ENCODE measurements at regions not wholly inside any gene's neighbourhood (a gene's known extent, or its start where the extent isn't known, plus 50 kb on each side); places are given as distances from the start of the nearest gene placed in this dataset.

DNA sequence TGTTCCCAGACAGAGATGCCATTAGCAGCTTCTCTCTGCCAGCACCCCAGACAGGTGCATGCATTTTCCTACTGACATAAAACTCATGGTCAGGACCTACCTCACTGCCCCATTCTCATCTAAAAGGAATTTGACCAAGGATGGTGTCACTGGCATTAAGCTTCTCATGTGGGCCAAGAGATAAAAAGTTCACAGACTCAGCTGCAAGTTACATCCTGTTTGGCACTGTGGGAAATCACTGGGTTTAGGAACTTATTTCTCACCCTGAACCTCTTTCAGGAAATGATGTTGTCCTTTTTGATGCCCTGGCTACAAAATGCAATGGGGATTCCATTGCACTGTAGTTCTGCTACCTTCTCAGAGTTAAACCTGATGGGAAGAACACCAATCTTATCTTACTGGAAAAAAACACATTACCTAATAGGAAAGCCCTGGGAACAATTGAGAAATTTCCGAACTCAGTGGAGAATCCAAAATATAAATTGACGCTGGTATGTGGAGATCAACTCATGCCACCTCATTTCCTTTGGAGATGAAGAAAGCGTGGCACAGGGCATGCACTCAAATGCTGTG, 252.1 kb upstream of the COPS8 start:
- TF ChIP-seq, protein P1, sequence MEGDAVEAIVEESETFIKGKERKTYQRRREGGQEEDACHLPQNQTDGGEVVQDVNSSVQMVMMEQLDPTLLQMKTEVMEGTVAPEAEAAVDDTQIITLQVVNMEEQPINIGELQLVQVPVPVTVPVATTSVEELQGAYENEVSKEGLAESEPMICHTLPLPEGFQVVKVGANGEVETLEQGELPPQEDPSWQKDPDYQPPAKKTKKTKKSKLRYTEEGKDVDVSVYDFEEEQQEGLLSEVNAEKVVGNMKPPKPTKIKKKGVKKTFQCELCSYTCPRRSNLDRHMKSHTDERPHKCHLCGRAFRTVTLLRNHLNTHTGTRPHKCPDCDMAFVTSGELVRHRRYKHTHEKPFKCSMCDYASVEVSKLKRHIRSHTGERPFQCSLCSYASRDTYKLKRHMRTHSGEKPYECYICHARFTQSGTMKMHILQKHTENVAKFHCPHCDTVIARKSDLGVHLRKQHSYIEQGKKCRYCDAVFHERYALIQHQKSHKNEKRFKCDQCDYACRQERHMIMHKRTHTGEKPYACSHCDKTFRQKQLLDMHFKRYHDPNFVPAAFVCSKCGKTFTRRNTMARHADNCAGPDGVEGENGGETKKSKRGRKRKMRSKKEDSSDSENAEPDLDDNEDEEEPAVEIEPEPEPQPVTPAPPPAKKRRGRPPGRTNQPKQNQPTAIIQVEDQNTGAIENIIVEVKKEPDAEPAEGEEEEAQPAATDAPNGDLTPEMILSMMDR (IDR thresholded peaks at IDR 0.05; ENCODE audit: poor library complexity): no peak
- TF ChIP-seq EZH2 (IDR thresholded peaks at IDR 0.05; ENCODE audit: borderline replicate concordance) (no peak), EZH2phosphoT487 (IDR thresholded peaks at IDR 0.05; ENCODE audit: low read depth, severe bottlenecking, unreplicated experiment) (no peak)
